HG02678 (cell line): ENCODE measurements at regions not wholly inside any gene's neighbourhood (a gene's known extent, or its start where the extent isn't known, plus 50 kb on each side); places are given as distances from the start of the nearest gene placed in this dataset.
"Not testable (repeated sequence)": the region's sequence is repeated elsewhere in the genome, so short reads cannot be mapped to it uniquely, and the experiment has no call there.

Source experiments
- ATAC-seq: cut with Tn5 transposase; IDR thresholded peaks from one replicate; pipeline ENCODE4 v1.9.1; 2021; ENCODE audit warnings: mild to moderate bottlenecking, moderate library complexity; ENCODE audit not compliant: unreplicated experiment

DNA sequence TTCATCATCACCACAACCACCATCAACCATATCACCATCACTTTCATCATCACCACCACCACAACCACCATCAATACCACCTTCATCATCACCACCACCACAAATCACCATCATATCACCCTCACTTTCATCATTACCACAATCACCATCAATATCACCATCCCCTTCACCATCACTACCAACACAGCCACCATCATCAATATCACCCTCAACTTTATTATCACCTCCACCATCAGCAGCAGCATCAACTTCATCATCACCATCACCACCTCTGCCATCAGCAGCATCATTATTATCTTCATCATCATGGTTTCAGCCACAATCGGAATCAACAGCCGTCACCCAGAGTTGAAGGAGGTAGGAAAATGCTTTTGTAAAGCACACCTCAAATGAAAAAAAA lies 225.7 kb upstream of the SULF2 start:
- no peak for ATAC-seq

DNA sequence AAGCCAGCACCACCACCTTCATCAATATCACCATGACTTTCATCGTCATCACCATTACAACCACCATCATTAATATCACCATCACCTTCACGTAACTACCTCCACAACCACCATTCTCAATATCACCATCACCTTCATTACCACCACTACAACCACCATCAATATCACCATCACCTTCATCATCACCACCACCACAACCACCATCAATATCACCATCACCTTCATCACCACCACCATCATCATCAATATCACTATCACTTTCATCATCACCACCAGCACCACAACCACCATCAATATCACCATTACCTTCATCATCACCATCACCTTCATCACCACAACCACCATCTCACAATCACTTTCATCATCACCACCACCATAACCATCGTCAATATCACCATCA lies 225.3 kb upstream of the SULF2 start:
- no peak for ATAC-seq

DNA sequence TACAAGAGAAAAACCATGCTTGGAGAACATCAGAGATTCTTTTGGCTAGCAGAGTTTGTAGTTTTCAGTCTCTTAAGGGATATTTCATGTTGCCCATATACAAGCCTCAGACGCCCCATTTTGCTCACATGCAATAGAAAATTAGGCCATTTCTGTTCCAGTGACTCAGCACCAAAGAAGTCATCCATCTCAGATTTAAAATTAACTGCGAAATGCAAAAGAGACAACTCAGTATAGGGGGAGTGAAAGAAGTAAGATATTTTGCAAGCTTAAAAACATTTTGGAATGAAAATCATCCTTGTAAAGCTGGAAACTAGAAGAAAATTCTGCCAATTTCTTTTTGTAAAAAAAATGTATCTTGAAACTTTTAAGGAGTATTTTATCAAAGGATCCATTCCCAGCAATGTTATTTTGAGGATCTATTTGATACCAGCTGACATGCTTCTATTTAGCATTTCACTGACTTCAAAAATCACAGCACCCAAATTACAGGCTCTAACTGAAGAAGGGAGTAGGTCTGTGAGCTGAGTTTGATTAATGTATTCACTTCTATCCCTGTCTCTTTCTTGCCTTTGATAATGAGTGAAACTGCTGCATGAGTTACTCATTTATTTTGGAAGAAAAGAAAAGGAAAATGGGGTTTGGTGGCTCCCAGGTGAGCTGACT lies 223.7 kb upstream of the SULF2 start:
- ATAC-seq: no peak

DNA sequence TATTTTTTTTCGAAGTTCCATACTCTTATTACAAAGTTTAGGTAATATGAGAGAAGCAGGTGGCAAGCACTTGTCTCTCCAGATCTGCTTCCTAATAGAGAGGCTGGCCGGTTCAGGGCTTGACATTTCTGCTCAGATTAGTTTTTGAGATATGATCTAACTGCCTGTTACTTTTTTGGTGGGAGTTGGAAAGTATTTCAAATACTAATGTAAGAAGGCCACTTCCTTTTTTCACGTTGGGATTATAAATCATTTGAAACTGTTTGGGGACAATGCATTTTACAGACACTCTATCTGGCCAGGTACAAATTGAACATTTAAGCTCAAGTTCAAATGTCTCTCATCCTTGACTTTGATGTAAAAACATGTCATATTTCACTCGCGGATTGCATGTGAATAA lies 222.1 kb upstream of the SULF2 start:
- ATAC-seq: no peak

DNA sequence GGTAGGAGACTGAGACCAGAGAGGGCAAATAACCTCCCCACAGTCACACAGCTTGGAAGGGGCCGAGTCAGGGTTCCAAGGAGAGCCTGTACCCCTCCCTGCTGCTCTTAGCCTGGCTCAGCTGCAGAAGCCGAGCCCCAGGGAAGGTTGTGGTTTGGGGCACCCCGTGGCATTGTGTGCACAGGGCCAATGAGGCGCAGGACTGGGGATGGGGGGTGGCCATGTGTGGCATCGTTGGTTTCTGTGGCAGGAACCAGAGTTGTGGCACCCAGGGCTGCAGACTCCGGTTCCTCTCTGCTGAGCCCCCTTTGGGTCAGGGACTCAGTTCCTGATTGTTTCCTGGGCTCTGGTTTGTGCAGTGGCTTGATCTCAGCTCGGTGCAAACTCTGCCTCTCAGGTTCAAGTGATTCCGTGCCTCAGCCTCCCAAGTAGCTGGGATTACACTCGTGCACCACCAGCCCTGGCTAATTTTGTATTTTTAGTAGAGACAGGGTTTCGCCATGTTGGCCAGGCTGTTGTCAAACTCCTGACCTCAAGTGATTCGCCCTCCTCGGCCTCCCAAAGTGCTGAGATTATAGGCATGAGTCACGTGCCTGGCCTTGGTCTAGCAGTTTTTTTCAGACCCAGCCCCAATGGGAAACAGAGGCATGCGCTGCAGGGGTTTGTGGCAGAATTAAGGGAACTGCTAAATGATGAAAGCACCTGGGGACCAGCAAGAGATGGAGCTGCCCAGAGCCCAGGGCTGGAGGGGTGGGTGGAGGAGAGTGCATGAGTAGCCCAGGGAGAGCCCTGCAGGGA lies 221.0 kb upstream of the SULF2 start:
- no peak for ATAC-seq

DNA sequence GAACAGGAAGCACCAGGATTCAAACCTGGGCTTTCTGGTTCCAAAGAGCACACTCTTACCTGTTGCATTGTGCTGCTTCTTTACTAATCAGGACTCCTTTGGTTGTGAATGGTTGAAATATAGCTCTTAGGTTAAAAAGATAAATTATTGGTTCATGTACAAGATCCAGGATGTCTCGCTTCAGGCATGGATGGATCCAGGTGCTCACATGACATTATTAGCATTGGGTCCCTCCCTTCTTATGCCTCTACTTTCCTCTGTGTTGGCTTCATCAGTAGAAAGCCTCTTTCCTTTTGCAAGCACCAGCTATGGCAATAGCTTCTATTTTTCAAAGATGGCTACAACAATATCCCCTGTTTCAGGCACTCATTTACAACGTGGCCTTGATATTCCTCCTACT lies 217.7 kb upstream of the SULF2 start:
- ATAC-seq: no peak

DNA sequence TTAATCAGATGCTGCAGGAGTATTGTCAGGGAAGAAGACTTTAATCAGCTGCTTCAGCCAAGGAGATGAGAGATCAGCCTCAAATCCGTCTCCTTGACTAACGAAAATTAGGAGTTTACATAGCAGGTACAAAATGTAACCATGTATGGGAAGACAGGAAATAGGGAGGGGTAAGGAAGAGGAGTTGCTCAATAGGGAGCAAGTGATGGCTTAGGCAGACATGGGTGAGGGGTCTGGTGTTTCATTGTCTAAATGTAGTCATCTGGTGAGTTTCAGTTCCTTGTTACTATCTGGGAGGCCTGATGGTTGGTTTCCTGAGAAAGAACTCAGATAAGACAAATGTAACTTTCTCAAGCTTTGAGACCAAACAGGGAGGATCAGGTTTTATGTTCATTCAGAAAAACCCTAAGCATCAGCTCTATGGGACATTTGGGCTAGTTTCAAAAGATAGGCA lies 217.3 kb upstream of the SULF2 start:
- ATAC-seq: peak; percentile 67

DNA sequence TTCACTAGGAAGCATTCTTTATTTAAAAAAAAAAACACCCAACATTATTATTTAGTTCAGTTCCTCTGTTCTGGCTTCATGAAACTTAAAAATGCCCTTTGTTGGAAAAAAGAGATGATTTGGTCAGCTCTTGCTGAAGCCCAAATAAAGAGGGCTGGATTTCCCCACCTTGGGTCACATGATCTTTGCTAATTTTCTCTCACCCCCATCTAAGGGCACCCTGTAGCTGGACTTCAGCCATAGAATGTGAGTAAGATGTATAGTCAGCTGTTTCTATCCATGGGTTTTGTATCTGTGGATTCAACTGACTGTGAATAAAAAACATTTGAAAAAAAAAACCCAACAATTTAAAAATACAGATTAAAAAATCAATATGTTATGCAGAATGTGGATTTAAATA lies 213.9 kb upstream of the SULF2 start:
- no peak for ATAC-seq

DNA sequence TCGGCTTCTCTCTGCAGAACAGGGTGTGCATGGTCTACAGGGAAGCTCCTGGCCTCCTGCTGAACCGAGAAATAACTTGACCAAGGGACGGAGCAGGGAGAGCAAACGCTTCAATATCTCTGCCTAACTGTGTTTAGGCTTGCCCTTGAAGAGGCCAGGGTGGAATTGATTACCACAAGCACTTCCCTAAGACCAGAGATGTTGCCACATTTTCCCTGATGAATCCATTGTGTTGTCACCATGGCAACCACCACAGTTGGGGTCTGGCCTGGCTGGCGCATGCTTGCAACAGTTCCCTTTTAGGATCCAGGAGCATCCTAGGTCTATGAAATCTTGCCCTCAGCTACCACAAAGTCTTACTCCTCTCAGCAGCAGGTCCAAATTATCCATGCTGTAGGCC lies 213.5 kb upstream of the SULF2 start:
- no peak for ATAC-seq

DNA sequence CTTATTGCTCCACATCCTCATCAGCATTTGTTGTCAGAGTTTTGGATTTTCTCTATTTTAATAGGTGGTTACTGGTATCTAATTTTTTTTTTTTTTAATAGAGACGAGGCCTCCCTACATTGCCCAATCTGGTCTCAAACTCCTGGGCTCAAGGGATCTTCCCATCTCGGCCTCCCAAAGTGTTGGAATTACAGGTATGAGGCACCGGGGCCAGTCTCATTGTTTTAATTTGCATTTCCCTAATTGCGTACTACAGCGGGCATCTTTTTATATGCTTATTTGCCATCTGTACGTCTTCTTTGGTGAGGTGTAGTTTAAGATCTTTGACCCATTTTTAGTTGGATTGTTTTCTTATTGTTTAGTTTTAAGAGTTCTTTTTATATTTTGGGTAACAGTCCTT lies 210.4 kb upstream of the SULF2 start:
- no peak for ATAC-seq

DNA sequence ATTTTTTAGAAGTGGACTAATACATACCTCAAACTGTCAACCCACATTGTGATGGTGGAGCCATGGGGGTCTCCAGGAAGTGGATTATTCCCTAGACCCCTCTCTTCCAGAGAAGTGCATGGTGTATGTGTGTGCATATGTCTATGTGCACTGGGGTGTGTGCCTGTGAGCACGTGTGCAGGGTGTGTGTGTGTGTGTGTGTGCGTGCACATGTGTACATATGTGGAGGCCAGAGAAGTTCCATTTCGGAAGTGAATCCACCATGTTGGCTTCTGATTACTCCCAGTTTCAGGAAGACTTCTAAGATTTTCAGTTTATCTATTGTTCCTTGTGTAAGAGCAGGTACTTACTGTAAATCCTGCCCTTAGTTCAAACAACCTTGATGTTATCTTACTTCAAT lies 208.5 kb upstream of the SULF2 start:
- ATAC-seq: no peak

DNA sequence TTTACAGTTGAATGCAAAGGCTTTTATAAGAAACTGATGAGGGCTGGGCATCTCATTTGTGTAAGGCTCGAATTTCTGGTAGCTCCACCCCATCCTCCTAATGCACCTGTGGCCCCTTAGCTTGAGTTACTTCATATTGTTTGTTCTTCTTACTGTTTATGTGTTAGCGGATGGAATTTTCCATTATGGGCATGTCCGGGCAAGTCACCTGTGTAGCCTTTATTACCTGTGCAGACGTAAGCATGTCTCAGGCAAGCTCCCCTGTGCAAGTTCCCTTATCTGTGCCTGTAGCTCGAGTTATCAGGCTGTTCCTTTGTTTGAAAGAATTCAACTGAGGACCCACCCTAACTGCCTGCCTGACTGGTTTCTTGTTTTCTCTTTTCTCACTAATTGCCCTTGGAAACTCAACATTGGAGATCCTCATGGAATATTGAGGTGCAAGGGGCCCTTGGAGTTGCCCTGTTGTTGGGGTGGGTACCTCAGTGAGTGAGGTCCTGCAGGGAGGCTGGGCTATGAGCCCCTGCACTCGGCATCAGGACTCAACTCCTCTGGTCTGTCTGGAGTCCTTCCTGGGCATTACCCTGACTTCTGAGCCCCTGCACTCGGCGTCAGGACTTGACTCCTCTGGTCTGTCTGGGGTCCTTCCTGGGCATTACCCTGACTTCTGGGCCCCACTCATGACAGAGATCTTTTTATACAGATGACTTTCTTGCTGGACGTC lies 207.9 kb upstream of the SULF2 start:
- ATAC-seq: no peak

DNA sequence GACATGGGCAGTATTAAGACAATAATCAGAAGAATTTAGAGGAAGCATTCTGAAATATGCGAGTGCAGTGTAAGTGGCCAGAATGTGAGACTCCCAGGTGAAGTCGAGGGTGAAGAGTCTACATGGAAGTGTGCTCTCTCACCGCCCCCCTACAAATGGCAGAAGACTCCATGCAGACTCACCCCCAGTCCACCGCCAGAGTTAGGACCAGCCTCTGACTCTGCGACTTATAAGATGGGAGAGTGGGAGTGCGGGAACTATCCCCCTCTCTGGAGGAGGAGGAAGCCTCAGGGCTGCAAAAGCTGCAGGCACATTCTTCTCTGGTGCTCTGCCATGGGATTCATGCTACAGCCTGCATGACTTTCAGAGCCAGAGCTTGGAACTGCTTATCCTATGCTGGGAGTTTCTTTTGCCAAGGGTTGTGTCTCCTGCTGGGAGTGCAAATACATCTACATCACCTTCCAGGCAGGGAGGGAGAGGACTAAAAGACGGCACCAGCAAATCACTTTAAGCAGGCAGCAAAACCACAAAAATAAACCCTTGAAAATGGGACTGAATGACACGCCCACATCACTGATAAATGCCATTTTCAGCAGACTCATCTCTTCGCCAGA lies 206.7 kb upstream of the SULF2 start:
- ATAC-seq: no peak

DNA sequence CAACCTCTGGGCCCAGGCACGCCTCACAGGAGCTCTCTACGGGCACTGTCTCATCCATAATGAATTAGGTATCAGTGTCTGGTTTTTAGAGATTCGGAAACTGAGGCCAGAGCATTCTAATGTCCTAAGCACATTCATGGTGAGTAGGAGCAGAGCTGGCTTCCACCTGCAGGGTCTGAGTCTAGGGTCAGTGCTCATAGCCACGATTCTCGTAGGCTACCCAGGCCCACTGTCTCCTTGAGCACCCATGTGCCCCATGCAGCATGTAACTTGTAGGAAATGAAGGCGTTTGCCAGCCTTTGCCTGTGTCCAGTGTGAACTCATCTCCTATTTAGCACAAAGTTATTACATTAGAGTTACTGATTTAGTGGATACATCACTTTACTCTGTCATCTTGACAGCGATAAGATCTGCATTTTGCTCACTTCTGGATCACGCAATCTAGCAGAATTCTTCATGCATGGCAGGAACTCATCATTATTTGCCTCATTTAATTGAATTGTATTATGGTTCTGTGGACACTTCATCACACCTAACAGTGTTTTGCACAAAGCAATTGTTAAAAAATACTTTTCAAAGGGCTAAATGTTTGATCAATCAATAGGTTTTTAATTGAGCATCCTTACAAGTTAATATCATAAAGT lies 205.3 kb upstream of the SULF2 start:
- no peak for ATAC-seq

DNA sequence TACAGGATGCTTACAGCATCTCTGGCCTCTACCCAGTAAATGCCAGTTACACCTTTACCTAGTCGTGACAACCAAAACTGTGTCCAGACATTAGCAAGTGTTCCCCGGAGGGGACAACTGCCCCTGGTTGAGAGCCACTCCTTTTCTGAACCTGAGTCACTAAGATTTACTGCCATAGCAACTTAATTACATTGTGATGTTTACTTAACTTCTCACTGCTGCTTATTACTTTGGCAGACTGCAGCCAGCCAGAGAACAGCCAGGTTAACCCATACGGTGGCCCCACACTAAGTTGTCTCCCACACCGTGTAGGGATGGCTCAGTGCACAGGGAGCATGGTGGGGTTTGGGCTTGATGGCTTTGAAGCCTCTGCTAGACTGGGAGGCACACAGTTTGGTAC lies 204.7 kb upstream of the SULF2 start:
- ATAC-seq: no peak

DNA sequence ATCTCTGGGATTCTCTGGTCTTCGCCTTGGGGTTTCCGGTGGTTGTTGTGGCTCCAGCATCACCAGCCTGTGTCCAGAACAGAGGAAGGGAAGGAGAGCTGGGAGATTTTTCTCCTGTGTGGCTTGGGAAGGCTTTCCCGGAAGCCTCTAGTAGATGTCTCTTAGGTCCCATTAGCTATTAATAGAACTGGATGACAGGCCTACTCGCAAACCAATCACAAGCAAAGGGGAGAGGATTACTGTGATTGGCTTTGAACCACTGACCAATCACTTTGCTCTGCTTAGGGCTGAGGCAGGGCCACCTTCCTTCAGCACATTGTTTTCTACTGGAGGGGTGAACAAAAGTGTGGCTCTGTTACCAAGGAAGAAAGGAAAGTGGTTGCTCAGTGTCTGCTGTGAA lies 203.4 kb upstream of the SULF2 start:
- ATAC-seq: no peak

DNA sequence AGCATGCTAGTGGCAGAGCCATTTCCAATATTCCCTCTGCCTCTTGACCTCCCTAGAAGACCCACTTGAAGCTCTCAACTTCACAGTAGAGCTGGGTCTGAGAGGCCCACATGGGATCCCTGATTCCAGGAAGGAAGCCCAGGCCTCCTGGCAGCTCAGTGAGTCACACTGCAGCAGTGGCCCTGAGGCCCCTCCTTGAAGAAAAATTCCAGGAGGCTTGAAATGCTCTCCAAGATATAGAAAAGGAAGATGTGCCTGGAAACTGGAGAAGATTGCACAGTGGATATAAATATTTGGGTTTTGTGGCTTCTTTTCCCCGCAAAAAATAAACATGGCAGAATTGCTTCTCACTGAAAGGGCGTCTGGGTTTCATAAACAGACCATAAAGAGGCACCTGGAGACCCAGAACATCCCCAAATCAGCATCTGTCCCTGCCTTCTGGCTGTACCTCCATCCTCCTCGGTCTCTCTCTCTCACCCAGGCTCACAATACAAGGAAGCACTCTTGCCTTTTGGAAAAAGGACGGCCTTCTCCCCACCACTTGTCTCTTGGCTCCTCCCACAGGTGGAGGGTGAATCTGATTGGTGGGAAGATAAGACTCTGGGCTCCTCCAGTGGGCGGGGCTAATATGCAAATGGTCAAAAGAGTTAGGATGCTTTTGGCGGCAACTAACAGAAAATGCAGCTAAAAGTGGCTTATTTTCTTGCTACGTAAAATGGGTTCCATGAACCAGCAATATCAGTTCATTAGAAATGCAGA lies 200.0 kb upstream of the SULF2 start:
- ATAC-seq: no peak

DNA sequence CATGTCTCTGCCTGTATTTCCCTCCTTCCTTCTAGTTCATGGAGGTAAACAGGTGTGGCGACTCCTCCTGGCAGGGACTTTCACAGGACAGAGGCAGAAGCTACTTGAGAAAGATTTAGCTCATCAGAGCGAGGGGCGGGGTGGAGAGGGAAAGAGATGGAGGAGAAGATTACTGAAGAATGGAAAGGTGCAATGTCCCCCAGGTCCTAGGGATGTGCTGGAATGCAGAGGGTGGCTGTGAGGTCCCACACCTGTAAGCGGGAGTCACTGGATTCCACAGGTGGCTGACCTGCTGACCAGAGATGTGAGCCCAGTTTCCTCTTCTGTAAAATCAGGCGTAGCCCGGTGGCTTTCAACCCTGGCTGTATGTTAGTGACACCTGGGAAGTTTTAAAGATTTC lies 199.2 kb upstream of the SULF2 start:
- no peak for ATAC-seq

DNA sequence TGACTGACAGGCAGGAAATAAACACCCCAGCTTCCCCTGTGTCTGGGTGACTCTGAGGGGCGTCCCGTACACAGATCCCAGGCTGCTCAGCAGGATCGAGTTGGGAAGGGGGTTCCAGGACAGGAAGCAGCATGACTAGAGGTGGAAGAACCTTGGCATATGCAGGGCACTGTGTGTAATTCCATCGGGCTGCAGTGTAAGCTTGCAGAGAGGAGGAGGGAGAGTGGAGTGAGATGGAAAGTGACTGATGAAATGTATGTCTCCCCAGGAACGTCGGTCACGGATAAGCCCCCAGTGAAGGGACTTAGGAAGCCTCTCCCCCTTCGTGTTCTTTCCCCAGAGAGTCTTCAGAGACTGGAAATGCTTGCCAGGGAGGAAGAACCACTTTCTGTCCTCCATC lies 198.4 kb upstream of the SULF2 start:
- not testable (repeated sequence) for ATAC-seq
